Brain microvascular endothelial cell (primary cell): ENCODE measurements at regions not wholly inside any gene's neighbourhood (a gene's known extent, or its start where the extent isn't known, plus 50 kb on each side); places are given as distances from the start of the nearest gene placed in this dataset.

Experiments
- DNase-seq: peaks from one replicate; pipeline ENCODE4 v3.0.0-alpha.2; 2020
- H3K27ac ChIP-seq: fragments of 250-450 bp; sonication (Bioruptor Pico); 2 replicates; pipeline ENCODE4 v1.5.1; 2020; ENCODE audit warnings: mild to moderate bottlenecking, moderate library complexity
- H3K27me3 ChIP-seq: fragments of 250-450 bp; sonication (Bioruptor Pico); replicated peaks from 2 replicates; pipeline ENCODE4 v1.5.1; 2020; ENCODE audit warnings: mild to moderate bottlenecking
- H3K36me3 ChIP-seq: fragments of 250-450 bp; sonication (Bioruptor Pico); replicated peaks from 2 replicates; pipeline ENCODE4 v1.5.1; 2020; ENCODE audit warnings: mild to moderate bottlenecking
- H3K4me3 ChIP-seq: 2 replicates; pipeline ENCODE4 v1.5.1; 2011; ENCODE audit warnings: low read depth, mild to moderate bottlenecking, control low read depth, low read length, moderate library complexity
- in situ Hi-C: cut with HindIII; loops from 2 replicates; pipeline ENCODE4 v1.10.0; 2017; ENCODE audit warnings: low sequenced_read_pairs, low pct_ligation_motif_present
- TF ChIP-seq, protein P1 (sequence below): IDR thresholded peaks from 2 replicates; pipeline ENCODE4 v1.5.1; 2011; ENCODE audit warnings: low read depth, mild to moderate bottlenecking, moderate library complexity, low read length, control low read depth, inconsistent platforms; ENCODE audit errors: missing control alignments

- no peak for DNase-seq
- in situ Hi-C loops: no loop called here
These were observed 110.1 kb downstream of the ERMARD start for GRCh38 chr6:169861431-169862042.

DNA sequence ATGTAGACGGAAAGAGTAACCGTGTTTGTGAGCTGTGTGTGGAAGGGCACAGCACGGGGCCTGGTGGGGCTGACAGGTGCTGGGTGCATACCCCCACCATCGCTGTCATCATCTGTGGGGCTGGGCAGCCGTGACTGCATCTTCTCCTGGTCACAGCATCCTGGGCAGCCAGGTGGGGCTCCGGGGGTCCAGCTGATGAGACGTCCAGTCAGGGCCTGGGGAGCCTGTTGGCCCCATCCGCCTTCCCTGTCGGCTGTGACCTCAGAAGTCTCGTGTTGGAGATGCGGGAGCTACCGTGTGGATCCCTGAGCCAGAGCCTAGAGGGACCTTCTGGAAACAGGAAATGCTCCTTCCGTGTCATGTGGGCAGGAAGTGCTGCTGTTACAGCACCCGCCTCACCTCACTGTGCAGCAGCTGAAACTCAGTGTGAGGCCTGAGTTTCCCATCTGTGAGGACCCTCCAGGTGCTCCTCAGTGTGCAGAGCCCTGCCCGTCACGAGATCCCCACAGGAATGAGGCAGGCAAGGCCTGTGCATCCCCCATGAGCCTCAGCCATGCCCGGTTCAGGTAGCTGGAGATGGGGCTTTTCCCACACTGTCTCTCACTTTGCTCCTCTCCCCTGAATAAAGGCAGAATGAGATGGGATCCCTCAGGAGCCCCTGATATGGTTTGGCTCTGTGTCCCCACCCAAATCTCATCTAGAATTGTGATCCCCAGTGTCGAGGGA is 108.7 kb downstream of the ERMARD start:
- in situ Hi-C loops: no loop called here
- DNase-seq: no peak
- no peaks in the 10 kb centered on the region for H3K36me3 ChIP-seq
- no peak overlapping the region for H3K27ac ChIP-seq
- TF ChIP-seq, protein P1, sequence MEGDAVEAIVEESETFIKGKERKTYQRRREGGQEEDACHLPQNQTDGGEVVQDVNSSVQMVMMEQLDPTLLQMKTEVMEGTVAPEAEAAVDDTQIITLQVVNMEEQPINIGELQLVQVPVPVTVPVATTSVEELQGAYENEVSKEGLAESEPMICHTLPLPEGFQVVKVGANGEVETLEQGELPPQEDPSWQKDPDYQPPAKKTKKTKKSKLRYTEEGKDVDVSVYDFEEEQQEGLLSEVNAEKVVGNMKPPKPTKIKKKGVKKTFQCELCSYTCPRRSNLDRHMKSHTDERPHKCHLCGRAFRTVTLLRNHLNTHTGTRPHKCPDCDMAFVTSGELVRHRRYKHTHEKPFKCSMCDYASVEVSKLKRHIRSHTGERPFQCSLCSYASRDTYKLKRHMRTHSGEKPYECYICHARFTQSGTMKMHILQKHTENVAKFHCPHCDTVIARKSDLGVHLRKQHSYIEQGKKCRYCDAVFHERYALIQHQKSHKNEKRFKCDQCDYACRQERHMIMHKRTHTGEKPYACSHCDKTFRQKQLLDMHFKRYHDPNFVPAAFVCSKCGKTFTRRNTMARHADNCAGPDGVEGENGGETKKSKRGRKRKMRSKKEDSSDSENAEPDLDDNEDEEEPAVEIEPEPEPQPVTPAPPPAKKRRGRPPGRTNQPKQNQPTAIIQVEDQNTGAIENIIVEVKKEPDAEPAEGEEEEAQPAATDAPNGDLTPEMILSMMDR: no peak
- no peaks in the 10 kb centered on the region for H3K27me3 ChIP-seq
- no peak overlapping the region for H3K4me3 ChIP-seq

More at GRCh38 chr6:169861431-169862042, 110.1 kb downstream of the ERMARD start:
- TF ChIP-seq, protein P1: no peak
- no peak overlapping the region for H3K4me3 ChIP-seq
- H3K27me3 ChIP-seq: no peaks in the 10 kb centered on the region
- H3K27ac ChIP-seq: no peak overlapping the region
- H3K36me3 ChIP-seq: no peaks in the 10 kb centered on the region

DNA sequence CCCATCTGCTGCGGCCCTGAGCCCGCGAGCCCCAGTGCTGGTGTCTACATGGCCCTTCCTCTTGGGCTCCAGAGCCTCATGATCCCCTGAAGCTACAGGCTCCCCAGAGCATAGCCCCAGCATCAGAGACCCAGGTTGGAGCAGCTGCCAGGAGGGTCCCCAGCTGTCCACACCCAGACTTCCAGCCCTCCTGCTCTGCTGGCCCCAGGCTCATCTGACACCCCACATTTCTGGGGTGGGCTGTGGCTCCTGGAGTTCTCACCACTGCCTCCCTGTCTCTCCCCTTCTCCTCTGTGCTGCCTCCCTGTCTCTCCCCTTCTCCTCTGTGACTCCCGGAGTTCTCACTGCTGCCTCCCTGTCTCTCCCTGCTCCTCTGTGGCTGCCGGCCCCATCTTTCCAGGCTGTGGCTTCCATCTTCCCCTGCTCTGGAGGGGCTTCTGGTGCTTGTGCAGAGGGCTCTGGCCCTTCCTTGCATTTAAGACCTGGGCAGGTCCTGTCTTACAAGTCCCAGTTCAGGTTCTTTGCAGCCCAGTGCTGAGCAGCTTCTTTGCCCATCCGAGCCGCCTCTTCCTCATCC is 108.1 kb downstream of the ERMARD start:
- TF ChIP-seq, protein P1: no peak

GRCh38 chr6:169858935-169859351 is 107.5 kb downstream of the ERMARD start:
- DNase-seq: no peak
- in situ Hi-C loops: no loop called here
- no peak overlapping the region for H3K27ac ChIP-seq
- TF ChIP-seq, protein P1: no peak
- H3K36me3 ChIP-seq: no peaks in the 10 kb centered on the region
- no peaks in the 10 kb centered on the region for H3K27me3 ChIP-seq
- no peak overlapping the region for H3K4me3 ChIP-seq

More for the DNA sequence above, 108.1 kb downstream of the ERMARD start:
- Histone ChIP-seq H3K36me3 (no peaks in the 10 kb centered on the region), H3K27ac (no peak overlapping the region), H3K27me3 (no peaks in the 10 kb centered on the region), H3K4me3 (no peak overlapping the region)
- DNase-seq: no peak
- in situ Hi-C loops: no loop called here

GRCh38 chr6:169858293-169858934 is 107.0 kb downstream of the ERMARD start:
- TF ChIP-seq, protein P1: no peak
- H3K27me3 ChIP-seq: no peaks in the 10 kb centered on the region
- in situ Hi-C loops: no loop called here

More at GRCh38 chr6:169858293-169858934, 107.0 kb downstream of the ERMARD start:
- Histone ChIP-seq H3K4me3 (no peak overlapping the region), H3K36me3 (no peaks in the 10 kb centered on the region), H3K27ac (no peak overlapping the region)
- DNase-seq: no peak
